ENCODE measurements at regions not wholly inside any gene's neighbourhood (a gene's known extent, or its start where the extent isn't known, plus 50 kb on each side); places are given as distances from the start of the nearest gene placed in this dataset.

DNA sequence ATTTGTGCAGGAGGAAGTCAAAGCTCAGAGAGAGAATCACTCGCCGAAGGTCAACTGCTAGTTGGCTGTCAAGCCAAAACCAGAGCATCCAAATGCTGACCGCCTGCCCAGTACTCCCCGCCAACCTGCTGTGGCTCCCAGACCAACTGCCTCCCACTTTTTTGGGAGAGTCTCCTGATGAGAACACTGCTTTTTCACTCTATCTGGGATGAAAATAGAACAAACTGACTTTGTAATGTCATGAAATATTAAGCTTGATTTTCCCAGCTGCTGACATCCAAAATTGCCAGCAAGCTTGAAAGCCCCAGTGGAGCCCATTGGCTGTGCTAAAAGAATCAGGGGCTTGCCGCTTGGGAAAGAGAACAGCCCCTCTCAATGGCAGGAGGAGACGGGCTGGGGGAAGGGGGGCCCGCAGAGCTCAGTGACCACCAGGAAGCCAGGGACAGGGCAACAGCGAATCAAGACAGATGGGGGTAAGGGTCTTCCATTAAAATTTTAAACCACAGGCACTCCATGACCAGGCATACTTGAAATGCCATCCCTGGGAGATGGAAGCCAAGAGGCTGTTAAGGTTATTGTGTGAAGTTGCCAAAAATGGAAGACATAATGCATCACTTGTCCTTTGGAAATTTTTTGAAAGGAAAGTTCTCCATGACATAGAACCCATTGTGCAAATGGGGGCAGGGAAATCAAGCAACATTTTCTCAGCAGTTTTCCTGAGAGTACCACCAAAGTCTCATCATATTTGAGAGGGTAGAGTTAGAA, 125.7 kb upstream of the CDH5 start:
- TF ChIP-seq, protein P1, sequence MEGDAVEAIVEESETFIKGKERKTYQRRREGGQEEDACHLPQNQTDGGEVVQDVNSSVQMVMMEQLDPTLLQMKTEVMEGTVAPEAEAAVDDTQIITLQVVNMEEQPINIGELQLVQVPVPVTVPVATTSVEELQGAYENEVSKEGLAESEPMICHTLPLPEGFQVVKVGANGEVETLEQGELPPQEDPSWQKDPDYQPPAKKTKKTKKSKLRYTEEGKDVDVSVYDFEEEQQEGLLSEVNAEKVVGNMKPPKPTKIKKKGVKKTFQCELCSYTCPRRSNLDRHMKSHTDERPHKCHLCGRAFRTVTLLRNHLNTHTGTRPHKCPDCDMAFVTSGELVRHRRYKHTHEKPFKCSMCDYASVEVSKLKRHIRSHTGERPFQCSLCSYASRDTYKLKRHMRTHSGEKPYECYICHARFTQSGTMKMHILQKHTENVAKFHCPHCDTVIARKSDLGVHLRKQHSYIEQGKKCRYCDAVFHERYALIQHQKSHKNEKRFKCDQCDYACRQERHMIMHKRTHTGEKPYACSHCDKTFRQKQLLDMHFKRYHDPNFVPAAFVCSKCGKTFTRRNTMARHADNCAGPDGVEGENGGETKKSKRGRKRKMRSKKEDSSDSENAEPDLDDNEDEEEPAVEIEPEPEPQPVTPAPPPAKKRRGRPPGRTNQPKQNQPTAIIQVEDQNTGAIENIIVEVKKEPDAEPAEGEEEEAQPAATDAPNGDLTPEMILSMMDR (IDR thresholded peaks at IDR 0.05), result no peak
- TF ChIP-seq POLR2AphosphoS5 (IDR thresholded peaks at IDR 0.05) (no peak), POLR2A (IDR thresholded peaks at IDR 0.05) (no peak), EP300 (IDR thresholded peaks at IDR 0.05) (no peak)
